WI38 (cell line): ENCODE measurements at regions not wholly inside any gene's neighbourhood (a gene's known extent, or its start where the extent isn't known, plus 50 kb on each side); places are given as distances from the start of the nearest gene placed in this dataset.

Experiments
- H3K4me3 ChIP-seq: 2 replicates; pipeline ENCODE4 v1.5.1; 2011; ENCODE audit warnings: low read depth, mild to moderate bottlenecking, control low read depth, low read length
- TF ChIP-seq, protein P1 (sequence below): IDR thresholded peaks from 2 replicates; pipeline ENCODE4 v1.5.1; 2012; ENCODE audit warnings: low read depth, mild to moderate bottlenecking, control low read depth, low read length

DNA sequence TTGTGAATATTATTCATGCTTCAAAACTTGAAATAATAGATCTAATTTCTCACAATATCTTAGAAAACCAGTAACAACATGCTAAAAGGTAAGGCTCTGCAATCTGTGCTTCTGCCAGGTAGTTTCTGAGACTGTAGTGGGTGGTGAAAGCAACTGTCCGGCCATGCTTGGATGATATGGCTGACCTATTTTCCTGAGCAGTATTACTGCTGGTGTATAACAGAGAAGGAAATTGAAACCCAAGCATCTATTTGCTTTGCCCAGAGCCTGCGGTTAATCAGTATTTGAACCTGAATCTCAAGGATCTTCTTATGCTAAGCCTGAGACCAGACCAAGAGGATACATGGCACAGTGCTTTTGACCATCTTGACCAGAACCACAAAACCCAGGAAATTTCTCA, 563.8 kb downstream of the COL12A1 start:
- no peak overlapping the region for H3K4me3 ChIP-seq
- TF ChIP-seq, protein P1, sequence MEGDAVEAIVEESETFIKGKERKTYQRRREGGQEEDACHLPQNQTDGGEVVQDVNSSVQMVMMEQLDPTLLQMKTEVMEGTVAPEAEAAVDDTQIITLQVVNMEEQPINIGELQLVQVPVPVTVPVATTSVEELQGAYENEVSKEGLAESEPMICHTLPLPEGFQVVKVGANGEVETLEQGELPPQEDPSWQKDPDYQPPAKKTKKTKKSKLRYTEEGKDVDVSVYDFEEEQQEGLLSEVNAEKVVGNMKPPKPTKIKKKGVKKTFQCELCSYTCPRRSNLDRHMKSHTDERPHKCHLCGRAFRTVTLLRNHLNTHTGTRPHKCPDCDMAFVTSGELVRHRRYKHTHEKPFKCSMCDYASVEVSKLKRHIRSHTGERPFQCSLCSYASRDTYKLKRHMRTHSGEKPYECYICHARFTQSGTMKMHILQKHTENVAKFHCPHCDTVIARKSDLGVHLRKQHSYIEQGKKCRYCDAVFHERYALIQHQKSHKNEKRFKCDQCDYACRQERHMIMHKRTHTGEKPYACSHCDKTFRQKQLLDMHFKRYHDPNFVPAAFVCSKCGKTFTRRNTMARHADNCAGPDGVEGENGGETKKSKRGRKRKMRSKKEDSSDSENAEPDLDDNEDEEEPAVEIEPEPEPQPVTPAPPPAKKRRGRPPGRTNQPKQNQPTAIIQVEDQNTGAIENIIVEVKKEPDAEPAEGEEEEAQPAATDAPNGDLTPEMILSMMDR = no peak

DNA sequence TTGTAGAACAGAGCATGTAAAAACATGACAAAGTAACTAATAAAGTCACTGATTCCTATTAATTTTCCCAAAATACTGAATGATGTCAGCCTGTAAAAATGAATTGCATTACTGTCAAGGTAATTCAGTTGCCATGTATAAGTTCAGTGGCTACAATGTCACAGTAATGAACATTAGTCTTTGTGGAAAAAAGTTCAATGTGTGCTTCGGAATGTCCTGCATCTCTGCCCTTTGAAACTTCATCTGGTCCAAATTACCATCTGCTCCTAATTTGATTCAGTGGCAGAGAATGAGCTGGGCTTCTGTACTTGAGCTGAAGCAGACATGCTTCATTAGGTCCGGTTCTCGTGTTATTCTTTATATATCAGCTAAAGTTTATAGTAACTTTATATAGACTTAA, 567.4 kb downstream of the COL12A1 start:
- TF ChIP-seq, protein P1 = no peak
- no peak overlapping the region for H3K4me3 ChIP-seq

DNA sequence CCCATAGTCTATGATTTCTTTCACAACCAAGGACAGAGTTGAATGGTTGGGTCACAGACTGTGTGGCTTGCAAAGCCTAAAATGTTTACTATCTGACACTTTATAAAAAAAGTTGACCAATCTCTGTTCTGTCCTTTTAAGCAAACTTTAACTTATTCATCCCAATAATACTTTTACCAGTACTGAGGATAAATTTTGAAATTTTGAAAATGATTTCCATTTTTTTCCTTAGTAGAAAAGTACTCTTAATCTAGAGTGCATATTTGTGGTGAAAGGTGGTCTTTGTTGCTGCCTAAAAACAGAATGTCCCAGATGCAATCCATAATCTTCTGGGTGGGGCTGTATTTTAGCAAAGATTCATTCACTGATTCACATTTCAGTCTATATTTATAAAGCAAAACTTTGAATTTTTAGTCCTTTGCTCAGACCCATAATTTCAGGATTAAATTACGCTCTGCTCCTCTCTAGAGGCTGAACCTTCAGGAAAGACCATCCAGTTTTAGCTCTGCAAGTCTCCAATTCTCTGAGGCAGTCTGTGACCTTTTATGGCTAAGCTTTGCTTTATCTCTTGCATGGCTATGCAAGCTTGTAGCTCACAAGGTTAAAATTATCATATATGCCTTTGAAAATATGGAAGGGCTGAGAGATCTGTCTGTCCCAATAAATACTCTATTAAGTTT, 573.5 kb downstream of the COL12A1 start:
- TF ChIP-seq, protein P1 = no peak
- no peak overlapping the region for H3K4me3 ChIP-seq

DNA sequence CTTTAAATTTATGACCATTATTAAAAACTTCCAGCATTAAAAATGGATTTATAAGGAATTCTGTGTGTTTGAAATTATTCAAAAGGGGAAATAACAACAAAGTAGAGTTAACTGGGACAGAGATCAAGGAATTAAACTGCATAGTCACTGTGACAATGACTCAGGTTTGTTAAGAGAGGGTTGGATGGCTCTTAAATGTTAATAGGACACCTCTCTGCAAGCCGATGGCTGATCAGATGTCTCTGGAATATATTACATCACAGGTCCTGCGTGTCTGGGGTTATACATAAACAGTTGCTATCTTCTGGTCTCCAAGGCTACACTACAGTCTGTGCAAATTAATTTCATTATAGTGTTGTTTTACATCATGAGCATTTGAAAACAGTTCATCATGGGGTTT, 574.3 kb downstream of the COL12A1 start:
- TF ChIP-seq, protein P1 = no peak
- H3K4me3 ChIP-seq = no peak overlapping the region

DNA sequence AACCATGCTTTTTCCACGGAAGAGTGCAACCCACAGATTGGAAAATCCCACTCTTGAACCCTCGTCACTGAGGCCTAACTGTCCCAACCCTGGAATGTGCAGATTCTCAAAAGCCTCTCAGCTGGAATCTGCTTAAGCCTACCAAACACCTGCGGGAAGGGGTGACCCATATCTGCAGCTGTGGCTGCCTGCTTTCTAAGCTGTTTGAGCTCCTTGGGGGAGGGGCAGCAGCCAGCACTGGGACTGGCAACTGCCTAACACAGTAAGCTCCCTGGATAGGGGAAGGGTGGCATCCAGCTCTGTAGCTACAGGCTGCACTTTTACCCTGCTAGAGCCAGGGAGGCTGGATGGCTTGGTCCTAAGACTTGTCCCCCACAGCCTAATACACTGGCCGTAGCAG, 579.6 kb downstream of the COL12A1 start:
- TF ChIP-seq, protein P1 = no peak
- H3K4me3 ChIP-seq = no peak overlapping the region

DNA sequence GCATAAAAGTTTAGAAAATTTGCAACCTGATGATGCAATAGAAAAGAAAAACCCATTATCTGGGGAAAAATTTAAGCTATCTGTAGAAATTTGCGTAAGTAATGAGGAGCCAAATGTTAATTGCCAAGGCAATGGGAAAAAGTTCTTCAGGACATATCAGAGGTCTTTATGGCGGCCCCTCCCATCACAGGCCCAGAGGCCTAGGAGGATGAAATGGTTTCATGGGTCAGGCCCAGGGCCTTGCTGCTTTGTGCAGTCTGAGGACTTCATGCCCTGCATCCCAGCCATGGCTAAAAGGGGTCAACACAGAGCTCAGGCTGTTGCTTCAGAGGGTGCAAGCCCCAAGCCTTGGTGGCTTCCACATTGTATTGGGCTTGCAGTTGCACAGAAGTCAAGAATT, 582.8 kb downstream of the COL12A1 start:
- TF ChIP-seq, protein P1 = no peak
- H3K4me3 ChIP-seq = no peak overlapping the region

DNA sequence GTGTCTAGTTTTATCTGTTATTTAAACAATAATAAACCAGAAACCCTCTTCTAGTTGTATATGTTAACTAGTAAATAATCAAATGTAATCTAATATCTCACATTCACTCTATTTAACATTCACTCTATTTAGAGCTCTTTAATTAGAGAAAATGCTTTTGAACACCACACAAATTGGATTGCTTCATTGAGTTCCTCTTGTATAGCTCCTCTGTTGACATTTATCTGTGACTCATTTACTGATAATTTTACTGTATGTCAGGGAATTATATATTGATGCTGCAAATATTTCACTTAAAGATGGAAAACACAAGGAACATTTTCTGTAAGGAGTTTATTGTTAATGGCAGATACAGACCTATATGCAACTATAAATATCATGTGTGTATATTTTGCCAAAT, 594.6 kb downstream of the COL12A1 start:
- TF ChIP-seq, protein P1 = no peak
- H3K4me3 ChIP-seq = no peak overlapping the region
